ENCODE measurements at regions not wholly inside any gene's neighbourhood (a gene's known extent, or its start where the extent isn't known, plus 50 kb on each side); places are given as distances from the start of the nearest gene placed in this dataset.

- TF ChIP-seq CTCF (IDR thresholded peaks at IDR 0.05; ENCODE audit: insufficient read depth, low read length, poor library complexity, severe bottlenecking) (no peak), EZH2phosphoT487 (conservative IDR thresholded peaks at IDR 0.05; ENCODE audit: low read length) (no peak)
These were observed 295.1 kb upstream of the POU3F1 start for GRCh38 chr1:38341694-38342093.
